BLaER1 treated with 17β-estradiol and CSF1 and Interleukin-3, amounts not matched to agents 10 nM and 100 nM (cell line): ENCODE measurements at regions not wholly inside any gene's neighbourhood (a gene's known extent, or its start where the extent isn't known, plus 50 kb on each side); places are given as distances from the start of the nearest gene placed in this dataset.
"Not testable (repeated sequence)": the region's sequence is repeated elsewhere in the genome, so short reads cannot be mapped to it uniquely, and the experiment has no call there.

Experiments used
- H3K27ac ChIP-seq, 11 experiments: shearing (Covaris generic); formaldehyde crosslinking; 2 replicates each; pipeline ENCODE4 v1.8.1; 2022
- H3K27me3 ChIP-seq, 11 experiments: shearing (Covaris generic); formaldehyde crosslinking; 2 replicates each; pipeline ENCODE4 v1.8.1; 2022
- H3K36me3 ChIP-seq, 11 experiments: shearing (Covaris generic); formaldehyde crosslinking; 2 replicates each; pipeline ENCODE4 v1.8.1; 2022
- H3K4me1 ChIP-seq, 10 experiments: shearing (Covaris generic); formaldehyde crosslinking; 2 replicates each; pipeline ENCODE4 v1.8.1; 2022
- H3K4me2 ChIP-seq, 11 experiments: shearing (Covaris generic); formaldehyde crosslinking; 2 replicates each; pipeline ENCODE4 v1.8.1; 2022
- H3K4me3 ChIP-seq, 10 experiments: shearing (Covaris generic); formaldehyde crosslinking; 2 replicates each; pipeline ENCODE4 v1.8.1; 2022
- H3K9ac ChIP-seq, 11 experiments: shearing (Covaris generic); formaldehyde crosslinking; 2 replicates each; pipeline ENCODE4 v1.8.1; 2022
- H3K9me3 ChIP-seq, 11 experiments: shearing (Covaris generic); formaldehyde crosslinking; replicated peaks in 1 of 11; 2 replicates each; pipeline ENCODE4 v1.8.1; 2022
- H4K20me1 ChIP-seq, 11 experiments: shearing (Covaris generic); formaldehyde crosslinking; 2 replicates each; pipeline ENCODE4 v1.8.1; 2022
- Cebpa-rat ChIP-seq, 11 experiments: shearing (Covaris generic); IDR thresholded peaks; 2 replicates each; pipeline ENCODE4 v1.8.1; 2022

GRCh38 chr1:220475608-220476007, 52.3 kb upstream of the MARK1 start:
- not testable (repeated sequence) for H3K4me2 ChIP-seq, H3K4me3 ChIP-seq, H3K36me3 ChIP-seq, H3K27ac ChIP-seq, H3K4me1 ChIP-seq, H3K27me3 ChIP-seq, H3K9ac ChIP-seq, H4K20me1 ChIP-seq
- H3K9me3 ChIP-seq: peaks cover 0 to 21% (median 17%) of the 10 kb centered on the region in 11 experiments; a peak in 14 of 22 replicates

- not testable (repeated sequence) for H3K9ac ChIP-seq, H3K4me3 ChIP-seq, H3K4me2 ChIP-seq, H3K27ac ChIP-seq, H4K20me1 ChIP-seq, H3K27me3 ChIP-seq, H3K36me3 ChIP-seq, H3K4me1 ChIP-seq
- H3K9me3 ChIP-seq: peaks cover 0 to 21% (median 17%) of the 10 kb centered on the region in 11 experiments; a peak in 14 of 22 replicates
Measured at GRCh38 chr1:220475141-220475540, 52.8 kb upstream of the MARK1 start.

- Histone ChIP-seq H3K27me3 (no peaks in the 10 kb centered on the region), H3K4me3 (no peak overlapping the region), H3K4me2 (no peak overlapping the region), H3K9me3 (peaks cover 0 to 21% (median 17%) of the 10 kb centered on the region in 11 experiments; a peak in 14 of 22 replicates), H3K27ac (no peak overlapping the region), H3K4me1 (no peaks in the 10 kb centered on the region), H4K20me1 (no peaks in the 10 kb centered on the region), H3K9ac (no peak overlapping the region), H3K36me3 (no peaks in the 10 kb centered on the region)
- no peak for TF ChIP-seq Cebpa-rat (IDR thresholded peaks at IDR 0.05)
Measured at GRCh38 chr1:220473440-220473839, 54.5 kb upstream of the MARK1 start.

GRCh38 chr1:220462752-220463151, 65.2 kb upstream of the MARK1 start:
- H3K4me2 ChIP-seq: peak overlapping the region in 10 of 11 experiments; percentile 4 to 53 (median 26); a peak in 13 of 22 replicates
- peaks cover 0 to 11% (median 6%) of the 10 kb centered on the region in 10 experiments; a peak in 11 of 20 replicates for H3K4me1 ChIP-seq
- H3K9me3 ChIP-seq: peaks cover 26 to 41% (median 33%) of the 10 kb centered on the region in 11 experiments
- H3K27ac ChIP-seq: no peak overlapping the region
- TF ChIP-seq Cebpa-rat (IDR thresholded peaks at IDR 0.05): no peak
- no peaks in the 10 kb centered on the region for H3K27me3 ChIP-seq
- no peak overlapping the region for H3K9ac ChIP-seq
- no peaks in the 10 kb centered on the region for H4K20me1 ChIP-seq
- peak overlapping the region in 2 of 10 experiments; percentile 4 to 25; a peak in 1 of 20 replicates for H3K4me3 ChIP-seq
- 0 out of 22 replicates have a peak, but pooled peaks cover 0 to 3% (median 0%) of the 10 kb centered on the region in 11 experiments for H3K36me3 ChIP-seq

GRCh38 chr1:220458936-220459335, 69.0 kb upstream of the MARK1 start:
- H4K20me1 ChIP-seq: no peaks in the 10 kb centered on the region
- H3K27me3 ChIP-seq: no peaks in the 10 kb centered on the region
- no peak overlapping the region for H3K9ac ChIP-seq
- no peak overlapping the region for H3K27ac ChIP-seq
- no peak overlapping the region for H3K4me2 ChIP-seq
- no peak overlapping the region for H3K4me3 ChIP-seq
- 0 out of 22 replicates have a peak, but pooled peaks cover 0 to 3% (median 0%) of the 10 kb centered on the region in 11 experiments for H3K36me3 ChIP-seq
- TF ChIP-seq Cebpa-rat (IDR thresholded peaks at IDR 0.05): no peak
- peaks cover 0 to 12% (median 6%) of the 10 kb centered on the region in 10 experiments; a peak in 11 of 20 replicates for H3K4me1 ChIP-seq
- H3K9me3 ChIP-seq: peaks cover 14 to 20% (median 15%) of the 10 kb centered on the region in 11 experiments

- no peak overlapping the region for H3K9ac ChIP-seq
- no peaks in the 10 kb centered on the region for H3K36me3 ChIP-seq
- peaks cover 0 to 9% (median 4%) of the 10 kb centered on the region in 10 experiments; a peak in 11 of 20 replicates for H3K4me1 ChIP-seq
- no peak overlapping the region for H3K27ac ChIP-seq
- peaks cover 5 to 11% (median 6%) of the 10 kb centered on the region in 11 experiments for H3K9me3 ChIP-seq
- no peak overlapping the region for H3K4me3 ChIP-seq
- no peak overlapping the region; a peak in 1 of 22 replicates for H3K4me2 ChIP-seq
- H3K27me3 ChIP-seq: no peaks in the 10 kb centered on the region
- no peak for TF ChIP-seq Cebpa-rat (IDR thresholded peaks at IDR 0.05)
- H4K20me1 ChIP-seq: no peaks in the 10 kb centered on the region
Measured at GRCh38 chr1:220457957-220458609, 69.9 kb upstream of the MARK1 start.

GRCh38 chr1:220455559-220455958, 72.4 kb upstream of the MARK1 start:
- Histone ChIP-seq H3K4me2 (no peak overlapping the region), H3K36me3 (no peaks in the 10 kb centered on the region), H3K9ac (no peak overlapping the region), H4K20me1 (no peaks in the 10 kb centered on the region), H3K27me3 (no peaks in the 10 kb centered on the region), H3K9me3 (0 out of 22 replicates have a peak, but pooled peaks cover 0 to 5% (median 0%) of the 10 kb centered on the region in 11 experiments), H3K4me1 (peaks cover 0 to 5% (median 0%) of the 10 kb centered on the region in 10 experiments; a peak in 1 of 20 replicates), H3K27ac (no peak overlapping the region), H3K4me3 (no peak overlapping the region)
- TF ChIP-seq Cebpa-rat (IDR thresholded peaks at IDR 0.05): no peak

GRCh38 chr1:220454155-220454777, 73.7 kb upstream of the MARK1 start:
- H3K9me3 ChIP-seq: 0 out of 22 replicates have a peak, but pooled peaks cover 0 to 5% (median 0%) of the 10 kb centered on the region in 11 experiments
- H3K4me2 ChIP-seq: no peak overlapping the region
- peaks cover 0 to 5% (median 0%) of the 10 kb centered on the region in 10 experiments; a peak in 1 of 20 replicates for H3K4me1 ChIP-seq
- H4K20me1 ChIP-seq: no peaks in the 10 kb centered on the region
- H3K27me3 ChIP-seq: no peaks in the 10 kb centered on the region
- H3K27ac ChIP-seq: no peak overlapping the region
- H3K9ac ChIP-seq: no peak overlapping the region
- H3K4me3 ChIP-seq: no peak overlapping the region
- no peak for TF ChIP-seq Cebpa-rat (IDR thresholded peaks at IDR 0.05)
- no peaks in the 10 kb centered on the region for H3K36me3 ChIP-seq

- no peaks in the 10 kb centered on the region for H3K36me3 ChIP-seq
- H3K4me1 ChIP-seq: peaks cover 0 to 5% (median 0%) of the 10 kb centered on the region in 10 experiments; a peak in 1 of 20 replicates
- H4K20me1 ChIP-seq: no peaks in the 10 kb centered on the region
- no peak overlapping the region for H3K4me2 ChIP-seq
- no peak for TF ChIP-seq Cebpa-rat (IDR thresholded peaks at IDR 0.05)
- H3K27me3 ChIP-seq: no peaks in the 10 kb centered on the region
- H3K4me3 ChIP-seq: no peak overlapping the region
- 0 out of 22 replicates have a peak, but pooled peaks cover 0 to 5% (median 0%) of the 10 kb centered on the region in 11 experiments for H3K9me3 ChIP-seq
- no peak overlapping the region for H3K9ac ChIP-seq
- no peak overlapping the region for H3K27ac ChIP-seq
Measured at GRCh38 chr1:220453371-220453770, 74.6 kb upstream of the MARK1 start.
